GM19467 (cell line): ENCODE measurements at regions not wholly inside any gene's neighbourhood (a gene's known extent, or its start where the extent isn't known, plus 50 kb on each side); places are given as distances from the start of the nearest gene placed in this dataset.

ENCODE experiments used
- ATAC-seq: cut with Tn5 transposase; IDR thresholded peaks from one replicate; pipeline ENCODE4 v1.9.1; 2021; ENCODE audit warnings: mild to moderate bottlenecking, moderate library complexity; ENCODE audit not compliant: unreplicated experiment

DNA sequence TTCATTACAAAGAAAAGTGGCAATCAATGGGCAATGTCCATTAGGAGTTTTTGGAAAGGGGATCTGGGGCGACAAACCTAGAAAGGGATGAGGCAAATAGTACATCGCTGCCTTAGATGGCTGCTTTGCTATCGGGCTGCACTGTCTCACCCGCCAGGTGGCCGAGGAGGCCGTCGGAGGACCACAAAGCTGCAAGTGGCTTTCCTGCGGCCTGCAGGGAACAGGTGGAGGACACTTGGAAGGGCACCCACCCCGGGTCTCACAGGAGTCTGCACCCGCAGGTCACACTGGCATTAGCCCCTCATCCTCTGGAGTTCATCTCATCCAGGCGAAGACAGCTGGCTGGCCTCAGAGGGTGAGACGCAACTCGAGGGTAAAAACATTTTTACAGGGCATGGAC, 1392.5 kb downstream of the AACS start:
- no peak for ATAC-seq

DNA sequence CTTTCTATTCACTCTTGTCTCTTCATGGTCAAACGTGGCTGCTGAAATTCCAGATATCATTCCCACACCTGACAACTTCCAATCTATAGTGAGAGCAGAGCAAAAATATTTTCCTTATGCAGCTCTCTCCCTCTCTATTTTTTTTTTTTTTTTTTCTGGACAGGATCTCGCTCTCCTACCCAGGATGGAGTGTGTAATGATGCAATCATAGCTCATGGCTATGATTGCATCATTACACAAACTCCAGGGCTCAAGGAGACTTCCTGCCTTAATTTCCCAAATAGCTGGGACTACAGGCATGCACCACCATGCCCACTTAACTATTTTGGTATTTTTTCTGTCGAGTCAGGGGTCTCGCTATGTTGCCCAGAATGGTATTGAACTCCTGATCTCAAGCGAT, 1398.9 kb downstream of the AACS start:
- no peak for ATAC-seq

DNA sequence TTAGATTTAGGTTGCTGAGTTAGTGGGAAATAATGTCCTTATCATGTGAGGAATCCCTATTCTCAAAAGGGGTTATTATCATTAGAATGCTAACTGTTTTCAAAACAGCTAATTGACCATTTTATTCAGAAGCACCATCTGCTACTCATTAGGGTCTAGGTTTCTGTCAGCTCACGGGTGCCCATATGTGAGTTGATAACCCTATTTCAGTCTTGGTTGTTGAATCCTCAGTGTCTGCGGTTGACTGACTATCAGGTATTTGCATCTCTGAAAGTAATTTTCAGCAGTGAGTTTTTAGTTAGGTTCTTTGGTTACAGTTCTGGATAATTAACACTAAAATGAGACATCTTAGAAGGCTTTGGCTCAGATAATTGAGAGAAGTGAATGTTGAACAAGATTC, 1404.0 kb downstream of the AACS start:
- ATAC-seq: no peak

DNA sequence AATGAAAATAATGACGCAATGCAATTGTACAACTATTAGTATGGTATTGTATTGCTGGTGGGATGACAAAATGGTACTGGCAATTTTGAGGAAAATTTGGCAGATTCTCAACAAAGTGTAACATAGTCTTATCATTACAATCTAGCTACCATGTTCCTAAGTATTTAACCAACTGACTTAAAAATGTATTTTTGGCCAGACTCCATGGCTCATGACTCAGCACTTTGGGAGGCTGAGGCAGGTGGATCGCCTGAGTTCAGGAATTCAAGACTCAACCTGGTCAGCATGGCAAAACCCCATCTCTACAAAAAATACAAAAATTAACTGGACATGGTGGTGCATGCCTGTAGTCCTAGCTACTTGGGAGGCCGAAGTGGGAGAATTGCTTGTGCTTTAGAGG, 1409.5 kb downstream of the AACS start:
- no peak for ATAC-seq

DNA sequence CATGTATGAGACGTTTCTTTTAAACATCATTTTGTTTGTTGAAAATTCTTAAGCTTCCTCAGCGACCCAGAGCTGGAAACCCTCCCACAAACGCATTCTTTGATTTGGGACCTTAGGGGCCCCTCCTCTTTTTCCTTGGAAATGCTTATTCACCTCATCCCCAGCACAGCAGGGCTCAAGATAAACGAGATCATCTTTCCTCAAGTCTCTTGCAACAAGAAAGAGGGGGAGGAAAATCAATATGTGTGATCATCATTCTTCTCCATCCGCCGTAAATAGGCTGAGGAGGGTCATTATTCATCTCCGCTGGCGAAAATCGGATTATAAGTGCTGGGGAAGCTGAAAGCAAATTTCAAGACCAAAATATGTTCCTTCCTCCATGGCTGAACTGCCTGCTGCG, 1415.2 kb downstream of the AACS start:
- ATAC-seq: no peak

DNA sequence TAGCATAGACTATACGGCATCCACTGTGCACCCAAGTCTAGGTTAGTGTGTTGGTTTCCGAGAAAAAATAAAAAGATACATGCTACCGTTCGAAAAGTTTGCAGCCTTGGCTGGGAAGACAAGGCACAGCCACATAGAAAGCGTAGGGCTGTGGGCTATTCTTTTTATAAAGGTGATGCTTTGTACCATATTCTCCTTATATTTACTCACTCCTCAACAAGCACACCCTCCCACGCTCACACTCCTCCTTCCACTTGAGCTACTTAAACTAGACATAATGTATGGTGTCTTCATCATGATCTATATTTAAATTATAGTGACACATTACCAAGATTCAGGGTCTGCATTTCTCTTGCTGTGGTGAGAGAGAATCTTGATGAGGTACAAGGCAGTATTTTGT, 1416.5 kb downstream of the AACS start:
- ATAC-seq: no peak

DNA sequence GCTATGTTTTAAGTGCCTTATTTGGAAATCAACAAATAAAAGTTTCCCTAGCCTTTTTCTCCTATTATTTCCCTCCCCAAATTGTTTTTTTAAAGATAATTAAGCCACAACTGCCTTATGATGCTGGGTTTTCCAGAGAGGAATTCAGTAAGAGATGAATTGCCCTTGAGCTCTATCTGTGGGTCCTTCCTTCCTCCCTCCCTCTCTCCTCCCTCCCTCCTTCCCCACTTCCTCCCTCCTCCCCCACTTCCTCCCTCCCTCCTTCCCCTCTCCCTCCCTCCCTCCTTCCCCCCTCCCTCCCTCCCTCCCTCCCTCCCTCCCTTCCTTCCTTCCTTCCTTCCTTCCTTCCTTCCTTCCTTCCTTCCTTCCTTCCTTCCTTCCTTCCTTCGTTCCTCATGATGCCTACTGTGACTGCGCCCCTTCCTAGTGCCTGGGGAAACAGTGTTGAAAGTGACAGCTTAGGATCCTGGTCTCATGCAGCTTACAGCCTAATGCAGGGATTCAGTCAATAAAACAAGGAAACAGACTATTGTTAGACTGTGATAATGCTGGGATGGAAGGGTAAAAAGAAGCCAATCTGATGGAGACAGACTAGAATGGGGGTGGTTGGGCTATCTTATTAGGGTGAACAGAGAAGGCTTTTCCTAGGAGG, 1417.1 kb downstream of the AACS start:
- no peak for ATAC-seq

DNA sequence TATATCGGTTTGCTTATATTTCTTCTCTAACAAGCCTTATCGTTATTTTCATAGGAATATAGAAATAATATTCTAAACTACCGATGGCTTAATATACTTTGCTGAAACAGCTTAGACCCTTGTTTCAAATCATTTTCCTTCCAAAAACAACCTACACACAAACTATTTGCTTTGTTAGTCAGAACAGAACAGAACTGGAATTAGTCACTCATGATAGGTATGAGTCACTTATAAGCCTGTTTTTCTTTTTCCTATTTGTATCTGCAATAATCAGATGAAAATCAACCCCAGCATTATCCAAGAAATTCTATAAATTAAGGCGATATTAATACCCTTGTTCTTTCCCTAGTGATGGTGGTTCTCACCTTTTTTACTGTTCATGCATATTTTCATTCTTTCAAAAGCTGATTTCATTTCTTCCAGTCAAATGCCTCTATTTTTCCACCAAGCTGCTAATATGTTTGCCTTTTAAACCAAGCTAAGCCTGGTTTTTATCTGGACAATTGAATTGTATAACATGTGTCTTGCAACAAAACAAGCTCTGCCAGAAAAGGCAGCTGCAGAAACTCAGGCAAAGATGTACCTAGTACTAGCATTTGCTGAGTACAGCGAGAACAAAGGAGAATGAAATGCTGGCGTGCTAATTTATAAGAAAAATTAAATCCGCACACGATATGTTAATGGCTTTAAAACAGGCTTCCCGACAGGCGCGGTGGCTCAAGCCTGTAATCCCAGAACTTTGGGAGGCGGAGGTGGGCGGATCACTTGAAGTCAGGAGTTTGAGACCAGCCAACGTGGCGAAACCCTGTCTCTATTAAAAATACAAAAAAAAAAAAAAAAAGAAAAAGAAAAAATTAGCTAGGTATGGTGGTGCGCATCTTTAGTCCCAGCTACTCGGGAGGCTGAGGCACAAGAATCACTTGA, 1418.2 kb downstream of the AACS start:
- no peak for ATAC-seq

DNA sequence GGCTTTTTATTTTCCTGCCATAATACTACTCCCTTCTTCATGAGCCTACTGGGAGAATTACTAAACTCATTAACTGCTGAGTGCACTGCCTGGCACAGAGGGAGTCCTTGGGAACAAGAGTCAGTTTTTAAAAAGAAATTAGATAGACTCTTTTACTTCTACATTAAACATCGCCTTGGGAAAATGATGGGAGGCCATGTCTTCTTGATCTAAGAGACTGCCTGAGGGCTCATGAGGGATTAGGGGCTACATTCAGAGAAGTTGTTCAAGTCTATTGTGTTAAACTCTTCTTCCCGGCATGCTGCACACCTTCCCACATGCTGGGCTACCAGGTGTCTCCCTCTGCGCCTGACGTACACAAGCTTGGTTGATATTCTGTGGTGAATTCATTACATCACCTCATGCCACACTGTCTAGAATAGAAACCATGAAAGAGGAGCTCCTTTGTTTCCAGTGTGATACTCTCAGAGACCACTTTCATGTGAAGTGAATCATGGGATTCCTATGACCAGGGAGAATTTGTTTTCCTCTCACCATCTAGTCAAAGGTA, 1422.3 kb downstream of the AACS start:
- no peak for ATAC-seq

DNA sequence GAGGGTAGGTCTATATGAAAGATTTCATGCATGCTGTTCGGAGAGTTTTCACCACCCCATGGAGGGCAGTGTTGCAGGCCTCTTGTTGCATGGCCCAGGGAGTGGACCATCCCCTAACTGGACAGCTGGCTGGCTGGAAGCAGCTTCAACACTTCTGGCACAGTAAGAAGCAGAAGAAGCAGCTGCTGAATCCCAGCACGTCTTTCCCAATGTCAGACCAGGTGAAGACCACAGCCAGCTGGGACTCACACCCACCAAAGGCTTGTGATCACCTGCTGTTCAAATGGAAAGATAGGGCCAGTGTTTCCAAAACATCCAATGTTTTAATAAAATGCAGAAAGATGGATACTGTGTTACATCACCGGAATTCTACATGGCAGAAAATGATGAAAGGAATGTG, 1423.6 kb downstream of the AACS start:
- ATAC-seq: no peak

DNA sequence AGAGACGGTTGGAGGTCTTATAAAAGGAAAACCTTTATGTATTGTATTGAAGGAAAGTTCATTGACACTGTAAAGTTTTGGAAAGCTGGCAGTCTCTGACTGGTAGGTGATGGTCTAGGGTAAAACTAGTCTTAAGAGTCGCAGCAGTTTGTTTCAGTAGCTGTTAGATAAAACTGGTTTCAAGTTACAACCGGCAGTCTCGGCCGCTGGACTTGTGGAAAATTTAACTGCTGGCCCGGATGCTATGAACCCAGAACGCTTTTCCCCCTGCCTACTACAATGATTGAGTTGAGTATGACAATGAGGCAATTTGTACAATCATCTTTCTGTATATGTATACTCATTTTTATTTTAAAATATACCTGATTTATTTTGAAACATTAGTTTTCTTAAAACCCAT, 1426.9 kb downstream of the AACS start:
- no peak for ATAC-seq

DNA sequence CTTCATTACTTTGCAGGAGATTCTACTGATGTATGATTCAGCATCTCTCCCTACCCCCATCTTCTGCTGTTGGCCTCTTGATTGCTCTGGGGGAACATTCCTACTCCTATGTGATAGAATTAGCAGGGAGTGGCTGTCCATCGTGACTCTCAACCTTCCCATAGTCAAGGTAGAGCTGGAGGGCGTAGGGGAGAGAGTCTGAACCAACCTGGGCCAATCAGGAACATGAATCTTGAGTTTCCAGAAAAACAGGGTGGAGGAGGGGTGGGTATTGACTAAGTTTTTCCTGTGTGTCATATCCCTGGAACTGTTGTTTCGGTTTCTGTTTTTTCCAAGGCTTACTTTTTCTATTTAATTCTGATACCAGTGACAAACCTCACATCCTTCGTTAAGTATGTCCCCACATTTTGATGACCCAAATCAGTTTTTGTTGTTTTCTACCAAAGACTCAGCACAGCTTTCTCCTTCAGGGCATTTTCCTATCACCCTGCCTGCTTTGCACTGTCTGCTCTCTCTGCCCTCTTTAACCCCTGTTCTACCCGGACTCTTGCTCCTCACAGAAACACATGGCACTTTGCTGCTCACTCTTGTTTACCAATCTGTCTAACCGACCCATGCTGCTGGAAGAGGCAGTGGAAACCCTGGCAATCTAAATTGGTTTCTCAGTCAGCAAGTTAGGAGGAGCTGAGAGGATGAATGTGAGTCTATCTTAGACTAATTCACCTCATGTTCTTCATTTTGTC, 1428.3 kb downstream of the AACS start:
- no peak for ATAC-seq

DNA sequence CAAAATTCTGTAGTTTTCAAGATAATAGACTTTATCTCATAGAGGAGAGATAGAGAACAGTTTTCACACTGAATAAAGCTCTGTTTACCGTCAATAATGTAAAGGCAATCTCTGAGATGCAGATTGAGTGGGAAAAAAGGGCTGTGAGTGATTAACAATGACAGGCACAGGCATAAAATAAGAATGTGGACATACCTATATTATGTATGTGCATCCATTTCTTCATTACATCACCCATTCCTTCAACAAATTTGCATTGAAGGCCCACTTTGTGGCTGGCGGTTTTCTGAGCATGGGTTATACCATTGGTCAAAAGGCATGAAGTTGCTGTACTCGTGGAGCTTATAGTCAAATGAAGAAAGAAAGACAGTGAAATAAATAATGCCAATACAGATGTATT, 1431.0 kb downstream of the AACS start:
- ATAC-seq: no peak

DNA sequence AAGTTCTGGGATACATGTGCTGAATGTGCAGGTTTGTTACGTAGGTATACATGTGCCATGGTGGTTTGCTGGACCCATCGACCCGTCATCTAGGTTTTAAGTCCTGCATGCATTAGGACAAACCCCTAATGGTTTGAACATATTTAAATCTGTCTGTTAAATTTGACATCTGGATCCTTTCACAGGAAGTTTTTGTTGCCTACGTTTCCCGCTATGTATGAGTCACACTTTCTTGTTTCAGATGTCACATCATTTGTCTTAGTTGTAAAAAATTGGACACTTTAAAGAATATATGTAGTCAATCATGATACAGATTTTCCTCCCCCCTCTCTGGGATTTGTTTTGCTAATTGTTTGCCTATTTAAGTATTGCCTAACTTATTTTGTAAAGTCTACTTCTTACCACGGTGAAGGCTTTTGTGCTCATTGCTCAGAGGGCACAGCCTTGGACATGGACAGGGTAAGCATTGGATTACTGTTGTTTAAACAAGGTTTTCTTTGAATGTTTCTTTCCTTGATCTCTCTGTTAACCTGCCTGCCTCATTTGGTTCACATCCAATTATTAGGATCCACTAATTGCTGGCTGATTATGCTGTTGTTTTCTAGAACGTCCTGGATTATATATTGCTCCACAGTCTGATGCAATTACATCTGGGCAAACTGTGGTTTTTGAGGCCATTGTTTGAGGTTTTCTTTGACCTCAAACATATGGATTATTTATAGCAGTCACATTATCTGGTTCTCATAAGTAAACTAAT, 1441.4 kb downstream of the AACS start:
- no peak for ATAC-seq

DNA sequence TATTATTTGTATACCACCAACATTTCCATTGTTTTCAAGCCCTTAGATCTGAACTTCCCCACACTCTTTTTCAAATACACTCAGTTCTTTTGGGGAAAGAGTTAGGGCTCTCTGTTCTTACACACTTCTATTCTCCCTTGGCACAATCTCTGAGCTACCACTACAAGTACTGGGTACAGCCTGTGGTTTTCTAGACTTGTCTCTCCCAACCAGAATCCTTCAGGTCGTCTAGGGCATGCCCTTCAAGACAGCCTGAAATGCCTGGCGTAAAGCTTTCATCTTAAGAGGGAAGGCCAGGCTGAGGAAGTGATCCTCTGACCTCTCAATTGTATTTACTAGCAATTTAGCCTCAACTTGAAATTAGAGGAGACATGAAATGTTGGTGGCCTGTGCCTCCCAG, 1442.0 kb downstream of the AACS start:
- no peak for ATAC-seq

DNA sequence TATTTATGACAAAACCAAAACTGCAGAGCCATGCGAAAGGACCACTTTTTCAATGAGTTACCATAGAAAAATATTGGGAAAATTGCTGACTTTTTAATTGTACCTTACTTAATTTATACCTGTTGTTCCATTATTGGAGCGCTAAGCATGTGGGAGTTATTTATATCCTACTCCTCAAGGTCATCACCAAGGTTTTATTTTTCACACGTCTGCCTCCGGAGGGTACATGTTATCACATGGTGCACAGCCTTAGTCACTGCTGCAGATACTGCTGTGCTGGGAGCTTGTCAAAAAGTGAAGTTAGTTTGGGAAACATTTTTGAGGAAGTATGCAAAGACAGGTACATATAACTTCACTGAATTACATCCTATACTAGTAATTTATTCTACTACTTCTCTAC, 1444.3 kb downstream of the AACS start:
- ATAC-seq: no peak

DNA sequence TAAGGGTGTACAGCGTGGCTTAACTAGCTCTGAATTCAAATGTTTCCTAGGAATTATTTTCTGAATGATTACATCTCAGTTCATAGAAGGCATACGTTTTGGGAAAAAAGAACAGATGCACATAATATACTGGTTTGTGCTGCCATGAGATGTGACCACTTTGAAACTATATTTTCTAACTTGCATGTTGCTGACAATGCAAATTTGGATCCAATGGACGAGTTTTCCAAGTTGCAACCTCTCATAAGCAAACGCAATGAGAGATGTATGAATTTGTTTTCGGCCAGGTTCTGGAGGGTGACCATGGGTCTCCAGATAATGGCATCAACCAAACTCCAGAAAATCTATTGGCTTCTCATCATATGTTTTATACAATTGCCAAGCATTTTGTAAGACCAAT, 1445.4 kb downstream of the AACS start:
- no peak for ATAC-seq

DNA sequence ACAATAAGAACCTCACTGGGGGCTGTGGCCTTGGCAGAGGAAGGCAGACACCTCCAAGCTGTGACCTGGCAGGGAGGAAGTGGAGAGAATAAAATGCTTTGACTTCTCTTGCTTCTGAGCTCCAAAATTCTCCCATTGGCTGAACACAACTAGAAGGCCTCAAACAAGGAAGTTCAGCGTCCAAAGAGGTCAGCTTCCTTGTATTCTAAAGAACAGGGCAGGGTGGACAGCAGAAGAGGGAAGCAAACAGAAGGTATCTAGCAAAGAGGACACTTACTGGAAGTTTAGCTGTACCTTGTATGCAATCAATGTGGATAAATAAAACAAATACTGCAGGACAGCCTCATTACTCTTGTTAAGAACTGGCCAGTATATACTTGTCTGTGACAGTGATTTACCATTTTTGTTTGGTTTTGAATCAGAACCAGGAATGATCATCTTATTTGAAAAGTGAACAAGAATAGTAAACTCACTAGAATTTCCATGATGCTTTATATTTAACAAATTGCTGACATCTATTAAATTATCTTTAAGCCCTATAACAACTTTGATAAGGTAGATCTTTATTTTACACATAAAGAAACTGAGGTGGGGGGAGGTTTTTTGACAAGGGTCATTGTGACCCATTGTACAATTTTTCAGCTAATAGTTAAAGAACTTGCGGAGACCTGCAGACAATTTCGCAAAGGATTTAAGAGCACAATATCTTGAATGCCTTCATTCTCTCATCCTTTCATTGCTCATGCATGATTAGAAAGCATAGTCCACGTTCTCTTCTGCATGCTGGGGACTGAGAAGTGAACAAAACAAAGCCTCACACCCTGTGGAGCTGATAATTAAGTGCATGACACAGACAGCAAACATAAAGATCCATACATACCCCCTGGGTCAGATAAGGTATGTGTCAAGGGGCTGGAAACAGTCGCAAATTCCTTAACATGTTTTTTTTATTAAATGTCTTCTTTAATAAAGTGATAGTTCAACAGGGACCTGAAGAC, 1448.0 kb downstream of the AACS start:
- ATAC-seq: no peak

DNA sequence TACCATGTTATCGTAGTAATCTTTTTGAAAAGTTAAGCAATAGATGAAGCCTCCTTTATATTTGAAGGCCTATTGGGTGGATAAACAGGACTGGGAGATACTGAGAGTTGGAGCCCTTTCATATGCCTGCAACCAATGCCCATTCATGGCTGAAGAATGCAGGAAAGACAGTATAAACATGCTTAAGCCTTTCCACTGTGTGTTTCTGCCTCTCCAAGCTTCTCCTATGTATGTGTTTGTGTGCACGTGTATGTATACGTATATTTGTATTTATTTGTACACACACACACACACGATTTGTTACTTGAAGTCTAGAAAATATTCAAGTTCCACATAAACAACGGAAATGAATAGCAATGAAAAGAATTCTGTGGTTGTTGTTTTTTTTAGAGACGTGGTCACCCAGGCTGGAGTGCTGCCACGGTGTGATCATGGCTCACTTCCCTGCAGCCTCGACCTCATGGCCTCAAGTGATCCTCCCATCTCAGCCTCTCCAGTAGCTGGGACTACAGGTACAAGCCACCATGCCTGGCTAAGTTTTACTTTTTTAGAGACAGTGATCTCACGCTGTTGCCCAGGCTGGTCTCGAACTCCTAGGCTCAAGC, 1453.5 kb downstream of the AACS start:
- ATAC-seq: no peak
